ENCODE measurements at regions not wholly inside any gene's neighbourhood (a gene's known extent, or its start where the extent isn't known, plus 50 kb on each side); places are given as distances from the start of the nearest gene placed in this dataset.

- no peaks in the 10 kb centered on the region for H3K27me3 ChIP-seq (ENCODE audit: control insufficient read depth in 4 of 4, insufficient read depth in 4 of 4, low read length in 3 of 4)
- 92% methylated on average over 7 of the region's 7 CpGs for WGBS
- no peak for DNase-seq (ENCODE audit: low spot score)
Measured at GRCh38 chr19:33963514-33963913, 166.8 kb downstream of the KCTD15 start.

GRCh38 chr19:33971073-33971472, 174.4 kb downstream of the KCTD15 start:
- H3K27me3 ChIP-seq (ENCODE audit: control insufficient read depth in 4 of 4, insufficient read depth in 4 of 4, low read length in 3 of 4) = peaks cover 0 to 3% (median 0%) of the 10 kb centered on the region in 4 donors
- H3K27ac ChIP-seq (ENCODE audit: low read depth in 1 of 2, low read length in 2 of 2) = no peak overlapping the region
- no peak for DNase-seq (ENCODE audit: low spot score)
- H3K9ac ChIP-seq (ENCODE audit: low read depth in 1 of 2, low read length in 2 of 2) = no peak overlapping the region
- peaks cover 2 to 15% (median 6%) of the 10 kb centered on the region in 4 donors for H3K9me3 ChIP-seq (ENCODE audit: control insufficient read depth in 4 of 4, low read length in 3 of 4)
- WGBS = 53% methylated on average over 1 of the region's 1 CpG
- no peaks in the 10 kb centered on the region for H3K4me1 ChIP-seq (ENCODE audit: control insufficient read depth in 4 of 4, insufficient read depth in 4 of 4, low read length in 3 of 4)
- H3K36me3 ChIP-seq (ENCODE audit: control insufficient read depth in 4 of 4, insufficient read depth in 3 of 4, low read depth in 1 of 4, low read length in 3 of 4) = no peaks in the 10 kb centered on the region
- no peak overlapping the region for H3K4me3 ChIP-seq (ENCODE audit: low read depth in 1 of 3, low read length in 3 of 3)
- no peak for TF ChIP-seq SP1 (IDR thresholded peaks at IDR 0.05)
- no peak for TF ChIP-seq ATF3 (IDR thresholded peaks at IDR 0.05)
- TF ChIP-seq NR2F2 (IDR thresholded peaks at IDR 0.05) = no peak

More at GRCh38 chr19:33963514-33963913, 166.8 kb downstream of the KCTD15 start:
- TF ChIP-seq TAF1 (conservative IDR thresholded peaks at IDR 0.05) (no peak), NR2F2 (IDR thresholded peaks at IDR 0.05) (no peak), RXRA (IDR thresholded peaks at IDR 0.05) (no peak), SP1 (IDR thresholded peaks at IDR 0.05) (no peak)
- H3K4me1 ChIP-seq (ENCODE audit: control insufficient read depth in 4 of 4, insufficient read depth in 4 of 4, low read length in 3 of 4) = no peaks in the 10 kb centered on the region
- H3K36me3 ChIP-seq (ENCODE audit: control insufficient read depth in 4 of 4, insufficient read depth in 3 of 4, low read depth in 1 of 4, low read length in 3 of 4) = no peaks in the 10 kb centered on the region
- peaks cover 2 to 5% (median 4%) of the 10 kb centered on the region in 4 donors for H3K9me3 ChIP-seq (ENCODE audit: control insufficient read depth in 4 of 4, low read length in 3 of 4)
- H3K9ac ChIP-seq (ENCODE audit: low read depth in 1 of 2, low read length in 2 of 2) = no peak overlapping the region
- H3K4me3 ChIP-seq (ENCODE audit: low read depth in 1 of 3, low read length in 3 of 3) = no peak overlapping the region
- no peak overlapping the region for H3K27ac ChIP-seq (ENCODE audit: low read depth in 1 of 2, low read length in 2 of 2)

- no peak for TF ChIP-seq REST (IDR thresholded peaks at IDR 0.05)
- TF ChIP-seq FOXA2 (IDR thresholded peaks at IDR 0.05) = no peak
- no peak for TF ChIP-seq GABPA (IDR thresholded peaks at IDR 0.05 in 1 of 2, conservative IDR thresholded peaks at IDR 0.05 in 1 of 2)
- no peak for TF ChIP-seq ATF3 (IDR thresholded peaks at IDR 0.05)
- TF ChIP-seq CTCF (IDR thresholded peaks at IDR 0.05; ENCODE audit: low read depth, low read length, missing input control) = no peak
- TF ChIP-seq NR2F2 (IDR thresholded peaks at IDR 0.05) = no peak
- no peak for TF ChIP-seq RAD21 (IDR thresholded peaks at IDR 0.05)
- TF ChIP-seq FOXA1 (IDR thresholded peaks at IDR 0.05) = no peak
- TF ChIP-seq RXRA (IDR thresholded peaks at IDR 0.05) = no peak
- TF ChIP-seq JUND (IDR thresholded peaks at IDR 0.05) = no peak
- no peak for TF ChIP-seq SP1 (IDR thresholded peaks at IDR 0.05)
- TF ChIP-seq ZBTB33 (IDR thresholded peaks at IDR 0.05) = no peak
- TF ChIP-seq TAF1 (conservative IDR thresholded peaks at IDR 0.05) = no peak
- TF ChIP-seq YY1 (IDR thresholded peaks at IDR 0.05) = no peak
- no peak for TF ChIP-seq EGR1 (IDR thresholded peaks at IDR 0.05; ENCODE audit: low read depth in 2 of 2)
- TF ChIP-seq HNF4A (conservative IDR thresholded peaks at IDR 0.05) = no peak
- no peak for TF ChIP-seq HNF4G (IDR thresholded peaks at IDR 0.05)
- TF ChIP-seq MAX (IDR thresholded peaks at IDR 0.05) = no peak
- no peak for DNase-seq (ENCODE audit: low spot score)
- WGBS = 75% methylated on average over 4 of the region's 4 CpGs
Measured at GRCh38 chr19:33977756-33978685, 181.4 kb downstream of the KCTD15 start.

More at GRCh38 chr19:33977756-33978685, 181.4 kb downstream of the KCTD15 start:
- Histone ChIP-seq H3K36me3 (ENCODE audit: control insufficient read depth in 4 of 4, insufficient read depth in 3 of 4, low read depth in 1 of 4, low read length in 3 of 4) (no peaks in the 10 kb centered on the region), H3K9ac (ENCODE audit: low read depth in 1 of 2, low read length in 2 of 2) (no peak overlapping the region), H3K9me3 (ENCODE audit: control insufficient read depth in 4 of 4, low read length in 3 of 4) (no peaks in the 10 kb centered on the region), H3K4me1 (ENCODE audit: control insufficient read depth in 4 of 4, insufficient read depth in 4 of 4, low read length in 3 of 4) (no peaks in the 10 kb centered on the region), H3K27me3 (ENCODE audit: control insufficient read depth in 4 of 4, insufficient read depth in 4 of 4, low read length in 3 of 4) (peaks cover 0 to 4% (median under 1%) of the 10 kb centered on the region in 4 donors), H3K4me3 (ENCODE audit: low read depth in 1 of 3, low read length in 3 of 3) (no peak overlapping the region), H3K27ac (ENCODE audit: low read depth in 1 of 2, low read length in 2 of 2) (no peak overlapping the region)

Data from liver (tissue), 8 donors.